Endothelial cell of umbilical vein (primary cell): ENCODE measurements at regions not wholly inside any gene's neighbourhood (a gene's known extent, or its start where the extent isn't known, plus 50 kb on each side); places are given as distances from the start of the nearest gene placed in this dataset.

Experiments used
- CTCF ChIP-seq, 2 donors: IDR thresholded peaks; 1 replicate in 1 of 2; 2 replicates in 1 of 2; pipeline ENCODE4 v1.5.1; 2011; ENCODE audit warnings: low read length in 2 of 2, mild to moderate bottlenecking in 2 of 2, moderate library complexity in 2 of 2, control low read depth in 1 of 2, inconsistent platforms in 1 of 2, low read depth in 1 of 2; ENCODE audit not compliant: insufficient read depth in 1 of 2; ENCODE audit errors: extremely low read depth in 1 of 2
- POLR2A ChIP-seq: IDR thresholded peaks from 2 replicates; pipeline ENCODE4 v1.6.1; 2012; ENCODE audit warnings: low read depth, mild to moderate bottlenecking, control low read depth, low read length
- POLR2AphosphoS5 ChIP-seq: IDR thresholded peaks from 2 replicates; pipeline ENCODE4 v1.6.1; 2012; ENCODE audit warnings: low read depth, mild to moderate bottlenecking, control low read depth, low read length, moderate library complexity; ENCODE audit not compliant: insufficient read depth

GRCh38 chr6:99185525-99185924, 163.9 kb downstream of the FAXC start:
- TF ChIP-seq POLR2A (no peak), POLR2AphosphoS5 (no peak), CTCF (IDR thresholded peaks at IDR 0.05; ENCODE audit: extremely low read depth in 1 of 2, insufficient read depth in 1 of 2, low read depth in 1 of 2, low read length in 2 of 2) (no peak)
